H9 (cell line): ENCODE measurements at regions not wholly inside any gene's neighbourhood (a gene's known extent, or its start where the extent isn't known, plus 50 kb on each side); places are given as distances from the start of the nearest gene placed in this dataset.

ENCODE experiments used
- DNase-seq: peaks from one replicate; pipeline ENCODE4 v3.0.0-alpha.2; 2017
- H2AFZ ChIP-seq: one replicate; pipeline ENCODE4 v1.6.1; 2013; ENCODE audit warnings: mild to moderate bottlenecking, low read length, control low read depth, moderate library complexity
- H2AK5ac ChIP-seq: 2 replicates; pipeline ENCODE4 v1.6.1; 2013; ENCODE audit warnings: low read length, control low read depth, mixed read lengths; ENCODE audit not compliant: insufficient read length
- H2BK120ac ChIP-seq: one replicate; pipeline ENCODE4 v1.6.1; 2013; ENCODE audit warnings: low read depth, mild to moderate bottlenecking, low read length, control low read depth, inconsistent platforms; ENCODE audit not compliant: poor library complexity, severe bottlenecking
- H2BK12ac ChIP-seq: 2 replicates; pipeline ENCODE4 v1.6.1; 2013; ENCODE audit warnings: low read length, control low read depth, mixed read lengths, low read depth; ENCODE audit not compliant: insufficient read length
- H2BK15ac ChIP-seq: 2 replicates; pipeline ENCODE4 v1.6.1; 2013; ENCODE audit warnings: low read depth, low read length, control low read depth
- H2BK20ac ChIP-seq: one replicate; pipeline ENCODE4 v1.6.1; 2013; ENCODE audit warnings: low read depth, mild to moderate bottlenecking, low read length, control low read depth, inconsistent platforms; ENCODE audit not compliant: poor library complexity, severe bottlenecking
- H2BK5ac ChIP-seq: 2 replicates; pipeline ENCODE4 v1.6.1; 2013; ENCODE audit warnings: low read length, control low read depth, mixed read lengths; ENCODE audit not compliant: insufficient read length
- H3K14ac ChIP-seq: 2 replicates; pipeline ENCODE4 v1.6.1; 2013; ENCODE audit warnings: low read length, control low read depth; ENCODE audit not compliant: insufficient read depth
- H3K18ac ChIP-seq: 2 replicates; pipeline ENCODE4 v1.6.1; 2013; ENCODE audit warnings: low read depth, mild to moderate bottlenecking, mixed read lengths, low read length, control low read depth; ENCODE audit not compliant: insufficient read length
- H3K23ac ChIP-seq: 2 replicates; pipeline ENCODE4 v1.6.1; 2013; ENCODE audit warnings: low read length, control low read depth, mixed read lengths, low read depth; ENCODE audit not compliant: insufficient read length
- H3K23me2 ChIP-seq: 2 replicates; pipeline ENCODE4 v1.6.1; 2013; ENCODE audit warnings: low read depth, mild to moderate bottlenecking, mixed read lengths, low read length, control low read depth; ENCODE audit not compliant: insufficient read length, poor library complexity, severe bottlenecking
- H3K27ac ChIP-seq: 2 replicates; pipeline ENCODE4 v1.5.1; 2013; ENCODE audit warnings: low read length, control low read depth, mixed read lengths, low read depth; ENCODE audit not compliant: insufficient read length
- H3K27me3 ChIP-seq: 2 replicates; pipeline ENCODE4 v1.6.1; 2013; ENCODE audit warnings: low read length, control low read depth, inconsistent platforms; ENCODE audit not compliant: insufficient read depth
- H3K4ac ChIP-seq: 2 replicates; pipeline ENCODE4 v1.6.1; 2013; ENCODE audit warnings: low read depth, mild to moderate bottlenecking, control low read depth, inconsistent platforms, low read length, moderate library complexity
- H3K4me1 ChIP-seq: 2 replicates; pipeline ENCODE4 v1.6.1; 2013; ENCODE audit warnings: low read length, control low read depth, inconsistent platforms; ENCODE audit not compliant: insufficient read depth
- H3K4me2 ChIP-seq: 2 replicates; pipeline ENCODE4 v1.6.1; 2013; ENCODE audit warnings: low read length, control low read depth, mixed read lengths; ENCODE audit not compliant: insufficient read length, insufficient read depth
- H3K56ac ChIP-seq: 2 replicates; pipeline ENCODE4 v1.6.1; 2013; ENCODE audit warnings: low read depth, mild to moderate bottlenecking, mixed read lengths, low read length, control low read depth; ENCODE audit not compliant: insufficient read length
- H3K79me1 ChIP-seq: 2 replicates; pipeline ENCODE4 v1.6.1; 2013; ENCODE audit warnings: low read depth, mild to moderate bottlenecking, moderate library complexity, low read length, control low read depth, inconsistent platforms; ENCODE audit not compliant: insufficient read depth, poor library complexity, severe bottlenecking
- H3K79me2 ChIP-seq: 2 replicates; pipeline ENCODE4 v1.6.1; 2013; ENCODE audit warnings: low read length, control low read depth, inconsistent platforms; ENCODE audit not compliant: insufficient read depth
- H3K9ac ChIP-seq: 2 replicates; pipeline ENCODE4 v1.6.1; 2013; ENCODE audit warnings: low read length, control low read depth, mixed read lengths; ENCODE audit not compliant: insufficient read length; ENCODE audit errors: extremely low read depth
- H3K9me3 ChIP-seq: one replicate; pipeline ENCODE4 v1.6.1; 2013; ENCODE audit warnings: low read depth, low read length, inconsistent platforms; ENCODE audit not compliant: control insufficient read depth
- H3T11ph ChIP-seq: one replicate; pipeline ENCODE4 v1.6.1; 2013; ENCODE audit warnings: mild to moderate bottlenecking, low read length, control low read depth, inconsistent platforms
- H4K20me1 ChIP-seq: one replicate; pipeline ENCODE4 v1.6.1; 2013; ENCODE audit not compliant: control insufficient read depth, insufficient read length, insufficient read depth
- H4K5ac ChIP-seq: 2 replicates; pipeline ENCODE4 v1.6.1; 2013; ENCODE audit warnings: low read depth, mild to moderate bottlenecking, mixed read lengths, low read length, control low read depth; ENCODE audit not compliant: insufficient read length
- H4K8ac ChIP-seq: replicated peaks from 2 replicates; pipeline ENCODE4 v1.6.1; 2013; ENCODE audit warnings: low read length, control low read depth, mixed read lengths, low read depth; ENCODE audit not compliant: insufficient read length
- H4K91ac ChIP-seq: 2 replicates; pipeline ENCODE4 v1.6.1; 2013; ENCODE audit warnings: low read depth, mild to moderate bottlenecking, moderate library complexity, mixed read lengths, low read length, control low read depth; ENCODE audit not compliant: insufficient read length
- H3K27ac Mint-ChIP-seq, 3 experiments: 2 replicates in 2 of 3; 3 replicates in 1 of 3; pipeline ENCODE4 v1.8.0; 2020 to 2021; ENCODE audit warnings: mixed read lengths in 3 of 3, mild to moderate bottlenecking in 1 of 3, moderate library complexity in 1 of 3
- H3K27me3 Mint-ChIP-seq: 2 replicates; pipeline ENCODE4 v1.8.0; 2021; ENCODE audit warnings: low read depth, mild to moderate bottlenecking, moderate library complexity, mixed read lengths
- H3K36me3 Mint-ChIP-seq, 3 experiments: 2 replicates in 2 of 3; 3 replicates in 1 of 3; pipeline ENCODE4 v1.8.0; 2020 to 2021; ENCODE audit warnings: low read depth in 3 of 3, mixed read lengths in 3 of 3; ENCODE audit not compliant: insufficient read depth in 1 of 3
- H3K4me1 Mint-ChIP-seq, 2 experiments: 2 replicates each; pipeline ENCODE4 v1.8.0; 2020; ENCODE audit warnings: mixed read lengths in 2 of 2
- H3K4me3 Mint-ChIP-seq, 2 experiments: 2 replicates in 1 of 2; 3 replicates in 1 of 2; pipeline ENCODE4 v1.8.0; 2020 to 2021; ENCODE audit warnings: mild to moderate bottlenecking in 2 of 2, mixed read lengths in 2 of 2, moderate library complexity in 1 of 2
- H3K9me3 Mint-ChIP-seq, 2 experiments: 2 replicates in 1 of 2; 3 replicates in 1 of 2; pipeline ENCODE4 v1.8.0; 2020; ENCODE audit warnings: mild to moderate bottlenecking in 2 of 2, mixed read lengths in 2 of 2, moderate library complexity in 1 of 2
- WGBS: extraction: QIAGEN DNeasy Blood & Tissue Kit; methylation state at CpG from one replicate; pipeline ENCODE4 v1.1.7; 2013; ENCODE audit warnings: missing lambda C conversion rate, low lambda C conversion rate, mixed read lengths; ENCODE audit not compliant: insufficient read length; ENCODE audit errors: extremely low coverage; 5-methylcytosine and 5-hydroxymethylcytosine counted together
- TF ChIP-seq, protein P1 (sequence below): fragments of 200-600 bp; sonication (generic); conservative IDR thresholded peaks from 3 replicates; pipeline ENCODE4 v1.8.0; 2021; ENCODE audit warnings: antibody characterized with exemption, mild to moderate bottlenecking

DNA sequence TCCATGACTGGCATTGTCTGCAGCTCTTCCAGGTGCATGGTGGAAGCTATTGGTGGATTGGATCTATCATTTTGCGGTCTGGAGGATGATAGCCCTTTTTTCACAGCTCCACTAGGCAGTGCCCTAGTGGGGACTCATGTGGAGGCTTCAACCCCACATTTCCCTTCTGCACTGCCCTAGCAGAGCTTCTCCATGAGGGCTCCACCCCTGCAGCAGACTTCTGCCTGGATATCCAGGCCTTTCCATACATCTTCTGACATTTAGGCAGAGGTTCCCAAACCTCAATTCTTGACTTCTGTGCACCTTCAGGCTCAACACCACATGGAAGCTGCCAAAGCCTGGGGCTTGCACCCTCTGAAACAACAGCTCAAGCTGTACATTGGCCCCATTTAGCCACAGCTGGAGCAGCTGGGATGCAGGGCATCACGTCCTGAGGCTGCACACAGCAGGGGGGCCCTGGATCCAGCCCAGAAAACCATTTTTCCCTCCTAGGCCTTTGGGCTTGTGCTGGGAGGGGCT is 800.2 kb upstream of the MIR17HG start:
- Histone ChIP-seq H4K20me1 (no peaks in the 10 kb centered on the region), H3K79me2 (no peaks in the 10 kb centered on the region), H3K23ac (no peak overlapping the region), H2AFZ (no peak overlapping the region), H4K5ac (no peak overlapping the region), H3K56ac (no peak overlapping the region), H3K9me3 (no peaks in the 10 kb centered on the region), H3K23me2 (no peaks in the 10 kb centered on the region), H3K9ac (no peak overlapping the region), H3K14ac (no peak overlapping the region), H4K8ac (no peak overlapping the region), H3K27ac (no peak overlapping the region), H3K4ac (no peak overlapping the region), H2BK15ac (no peak overlapping the region), H3K4me2 (no peak overlapping the region), H3K4me1 (no peaks in the 10 kb centered on the region), H2BK12ac (no peak overlapping the region), H2AK5ac (no peak overlapping the region), H3K79me1 (no peaks in the 10 kb centered on the region), H2BK20ac (no peak overlapping the region), H2BK120ac (no peak overlapping the region), H3K27me3 (no peaks in the 10 kb centered on the region), H2BK5ac (no peak overlapping the region), H3K18ac (no peak overlapping the region), H3T11ph (no peak overlapping the region), H4K91ac (no peak overlapping the region)
- Mint-ChIP-seq H3K27me3 (no peaks in the 10 kb centered on the region; the same call in 1 of the 2 replicates), H3K36me3 (peaks cover 4 to 29% (median 21%) of the 10 kb centered on the region in 3 experiments), H3K4me1 (no peaks in the 10 kb centered on the region), H3K9me3 (peaks cover 24 to 29% of the 10 kb centered on the region in 2 experiments), H3K4me3 (no peak overlapping the region), H3K27ac (no peak overlapping the region)
- no CpG with 5 or more reads among the region's 2 CpGs for WGBS
- TF ChIP-seq, protein P1, sequence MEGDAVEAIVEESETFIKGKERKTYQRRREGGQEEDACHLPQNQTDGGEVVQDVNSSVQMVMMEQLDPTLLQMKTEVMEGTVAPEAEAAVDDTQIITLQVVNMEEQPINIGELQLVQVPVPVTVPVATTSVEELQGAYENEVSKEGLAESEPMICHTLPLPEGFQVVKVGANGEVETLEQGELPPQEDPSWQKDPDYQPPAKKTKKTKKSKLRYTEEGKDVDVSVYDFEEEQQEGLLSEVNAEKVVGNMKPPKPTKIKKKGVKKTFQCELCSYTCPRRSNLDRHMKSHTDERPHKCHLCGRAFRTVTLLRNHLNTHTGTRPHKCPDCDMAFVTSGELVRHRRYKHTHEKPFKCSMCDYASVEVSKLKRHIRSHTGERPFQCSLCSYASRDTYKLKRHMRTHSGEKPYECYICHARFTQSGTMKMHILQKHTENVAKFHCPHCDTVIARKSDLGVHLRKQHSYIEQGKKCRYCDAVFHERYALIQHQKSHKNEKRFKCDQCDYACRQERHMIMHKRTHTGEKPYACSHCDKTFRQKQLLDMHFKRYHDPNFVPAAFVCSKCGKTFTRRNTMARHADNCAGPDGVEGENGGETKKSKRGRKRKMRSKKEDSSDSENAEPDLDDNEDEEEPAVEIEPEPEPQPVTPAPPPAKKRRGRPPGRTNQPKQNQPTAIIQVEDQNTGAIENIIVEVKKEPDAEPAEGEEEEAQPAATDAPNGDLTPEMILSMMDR, result no peak
- DNase-seq, result no peak
